ENCODE measurements at regions not wholly inside any gene's neighbourhood (a gene's known extent, or its start where the extent isn't known, plus 50 kb on each side); places are given as distances from the start of the nearest gene placed in this dataset.

DNA sequence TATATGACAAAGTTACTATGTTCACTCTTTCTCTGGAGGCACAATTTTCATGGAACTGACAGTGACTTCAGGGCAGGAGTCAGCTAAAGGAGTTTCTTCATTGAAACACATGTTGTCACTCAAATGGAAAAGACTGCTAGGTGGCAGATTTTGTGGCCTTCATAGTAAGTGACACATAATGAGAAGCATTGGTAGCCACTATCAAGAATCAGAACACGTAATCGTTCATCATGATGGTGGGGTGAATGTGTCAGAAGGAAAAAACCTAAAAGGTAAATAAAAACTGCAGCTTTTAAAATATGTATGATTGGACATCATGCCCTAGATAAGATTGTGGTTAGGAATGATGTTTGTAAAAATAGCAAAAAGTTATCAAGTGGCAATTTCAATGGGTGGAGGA, 1491.0 kb downstream of the SI start:
- Histone ChIP-seq H3K27ac (no peak overlapping the region), H3K27me3 (no peaks in the 10 kb centered on the region), H3K9me3 (peaks cover 0 to 25% (median 6%) of the 10 kb centered on the region in 12 donors), H3K4me3 (no peak overlapping the region), H3K36me3 (no peaks in the 10 kb centered on the region), H3K4me1 (no peaks in the 10 kb centered on the region)
- DNase-seq (no peak), ATAC-seq (no peak)
- intact Hi-C loops (cut with DNase I) = no loop called here
- TF ChIP-seq POLR2A (IDR thresholded peaks at IDR 0.05) (no peak), CTCF (IDR thresholded peaks at IDR 0.05) (no peak)
- 72 to 81% (median 80%) methylated on average over 2 of the region's 2 CpGs for WGBS, 4 donors

- Histone ChIP-seq H3K27me3 (no peaks in the 10 kb centered on the region), H3K9me3 (peaks cover 0 to 25% (median 6%) of the 10 kb centered on the region in 12 donors), H3K36me3 (no peaks in the 10 kb centered on the region), H3K4me1 (no peaks in the 10 kb centered on the region), H3K4me3 (no peak overlapping the region), H3K27ac (no peak overlapping the region)
- ATAC-seq (no peak), DNase-seq (no peak)
- intact Hi-C loops (cut with DNase I) = no loop called here
- WGBS, 4 donors = 81 to 90% (median 85%) methylated on average over 1 of the region's 1 CpG
- TF ChIP-seq CTCF (IDR thresholded peaks at IDR 0.05) (no peak), POLR2A (IDR thresholded peaks at IDR 0.05) (no peak)
Observed at GRCh38 chr3:163582967-163583366, 1495.3 kb downstream of the SI start.

DNA sequence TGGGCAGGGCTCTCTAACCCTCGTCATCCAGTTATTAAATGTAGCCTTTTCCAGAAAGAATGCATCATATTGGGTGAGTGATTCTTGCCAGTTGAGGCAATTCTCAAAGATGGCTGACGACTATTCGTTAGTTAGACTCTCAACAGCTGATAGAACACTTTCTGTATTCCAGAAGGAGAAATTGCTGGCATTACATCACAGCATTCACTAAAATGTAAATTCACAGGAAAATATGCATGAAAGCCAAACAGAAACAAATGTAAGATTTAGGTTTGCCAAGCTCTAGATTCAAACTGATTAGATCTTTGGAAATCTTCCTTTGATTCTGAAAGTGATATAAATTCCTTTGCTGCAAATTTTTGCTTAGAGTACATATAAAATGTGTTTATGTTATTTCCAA, 1501.0 kb downstream of the SI start:
- intact Hi-C loops (cut with DNase I) = no loop called here
- H3K27me3 ChIP-seq = no peaks in the 10 kb centered on the region
- H3K36me3 ChIP-seq = no peaks in the 10 kb centered on the region
- H3K4me1 ChIP-seq = no peaks in the 10 kb centered on the region
- TF ChIP-seq CTCF (IDR thresholded peaks at IDR 0.05) (no peak), POLR2A (IDR thresholded peaks at IDR 0.05) (no peak)
- no peak for DNase-seq
- no peak for ATAC-seq
- no peak overlapping the region for H3K27ac ChIP-seq
- no peak overlapping the region for H3K4me3 ChIP-seq
- 71 to 84% (median 75%) methylated on average over 3 of the region's 3 CpGs for WGBS, 4 donors
- H3K9me3 ChIP-seq = peaks cover 0 to 2% (median 0%) of the 10 kb centered on the region in 12 donors

DNA sequence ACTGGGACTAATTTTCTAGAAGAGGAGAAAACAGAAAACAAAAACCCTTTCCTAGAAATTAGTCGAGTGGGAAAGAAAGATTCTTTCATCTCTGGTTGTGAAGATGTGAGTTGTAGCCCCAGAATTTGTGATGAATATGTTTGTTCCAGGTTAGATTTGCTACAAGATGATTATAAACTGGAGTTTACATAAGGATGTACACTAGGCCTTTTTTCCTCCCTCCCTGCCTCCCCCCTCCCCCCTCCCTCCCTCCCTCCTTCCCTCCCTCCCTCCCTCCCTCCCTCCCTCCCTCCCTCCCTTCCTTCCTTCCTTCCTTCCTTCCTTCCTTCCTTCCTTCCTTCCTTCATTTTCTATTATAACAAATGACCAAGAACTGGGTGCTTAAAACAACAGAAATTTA, 1502.0 kb downstream of the SI start:
- DNase-seq = no peak
- H3K27me3 ChIP-seq = no peaks in the 10 kb centered on the region
- WGBS, 4 donors = 51 to 74% (median 60%) methylated on average over 1 of the region's 1 CpG
- ATAC-seq = no peak
- intact Hi-C loops (cut with DNase I) = no loop called here
- no peak overlapping the region for H3K27ac ChIP-seq
- no peaks in the 10 kb centered on the region for H3K36me3 ChIP-seq
- H3K4me1 ChIP-seq = no peaks in the 10 kb centered on the region
- H3K9me3 ChIP-seq = peaks cover 0 to 3% (median 0%) of the 10 kb centered on the region in 12 donors
- no peak overlapping the region for H3K4me3 ChIP-seq
- TF ChIP-seq POLR2A (IDR thresholded peaks at IDR 0.05) = no peak
- TF ChIP-seq CTCF (IDR thresholded peaks at IDR 0.05) = no peak

Data from heart left ventricle (tissue), 16 donors.